K562 (cell line): ENCODE measurements at regions not wholly inside any gene's neighbourhood (a gene's known extent, or its start where the extent isn't known, plus 50 kb on each side); places are given as distances from the start of the nearest gene placed in this dataset.
"Not testable (repeated sequence)": the region's sequence is repeated elsewhere in the genome, so short reads cannot be mapped to it uniquely, and the experiment has no call there.

Experiments
- ATAC-seq: fragments of 200-7000 bp; cut with Tn5 transposase; 3 replicates; pipeline ENCODE4 v1.9.1; 2020; ENCODE audit warnings: moderate library complexity
- BruUV-seq: library from RNA; stranded (reverse); fragments of 400-500 nt; replicated peaks from 2 replicates; lab custom pipeline; 2021; lab: Mats Ljungman, UMichigan
- CTCF ChIA-PET: fragments of 300-600 bp; formaldehyde crosslinking; extraction: SDS; loops from one replicate; lab custom pipeline; 2021; ENCODE audit warnings: low intra/inter-chr PET ratio; lab: Yijun Ruan, JAX
- POLR2A ChIA-PET: fragments of 300-600, 350-650 bp; sonication (Branson Sonifier 250); formaldehyde crosslinking; extraction: SDS; loops from one replicate; lab custom pipeline; 2021; ENCODE audit warnings: antibody characterized with exemption, inconsistent platforms; lab: Yijun Ruan, JAX
- DNase-seq, 4 experiments: peaks; one replicate each; pipeline versions ENCODE4 v3.0.0 to v3.0.0-alpha.2; 2011 to 2018; ENCODE audit warnings: low spot score in 3 of 4, mixed read lengths in 3 of 4; ENCODE audit errors: extremely low read depth in 1 of 4
- FAIRE-seq: peaks from 2 replicates; lab custom pipeline; 2011; peaks lifted over from hg19 to GRCh38; lab: Jason Lieb, UNC
- H2AFZ ChIP-seq: 2 replicates; pipeline ENCODE4 v1.6.0; 2011; ENCODE audit warnings: low read depth, low read length, control low read depth, inconsistent platforms
- H3K27ac ChIP-seq: fragments of 200-600 bp; 3 replicates; pipeline ENCODE4 v1.8.0; 2011; ENCODE audit warnings: low read depth, mild to moderate bottlenecking, control low read depth, inconsistent platforms, low read length, moderate library complexity, mixed read lengths; ENCODE audit errors: extremely low read depth
- H3K27me3 ChIP-seq, 2 experiments: fragments of 300-600 bp in 1 of 2; 2 replicates in 1 of 2; 3 replicates in 1 of 2; pipeline versions ENCODE4 v1.6.0 to v1.8.0; 2011; ENCODE audit warnings: inconsistent platforms in 2 of 2, low read length in 2 of 2, mild to moderate bottlenecking in 1 of 2, mixed read lengths in 1 of 2, moderate library complexity in 1 of 2; ENCODE audit not compliant: control insufficient read depth in 2 of 2, insufficient read depth in 2 of 2
- H3K36me3 ChIP-seq: fragments of 300-600 bp; 3 replicates; pipeline ENCODE4 v1.8.0; 2011; ENCODE audit warnings: mild to moderate bottlenecking, low read length, inconsistent platforms; ENCODE audit not compliant: control insufficient read depth, insufficient read depth
- H3K4me1 ChIP-seq, 2 experiments: fragments of 200-600 bp in 1 of 2; replicated peaks in 1 of 2; 2 replicates in 1 of 2; 3 replicates in 1 of 2; pipeline versions ENCODE4 v1.5.1 to v1.8.0; 2011; ENCODE audit warnings: inconsistent platforms in 2 of 2, low read length in 2 of 2, mild to moderate bottlenecking in 1 of 2, mixed read lengths in 1 of 2, moderate library complexity in 1 of 2; ENCODE audit not compliant: control insufficient read depth in 2 of 2, insufficient read depth in 2 of 2
- H3K4me2 ChIP-seq: 2 replicates; pipeline ENCODE4 v1.6.1; 2011; ENCODE audit warnings: low read length, control low read depth, inconsistent platforms, mixed read lengths; ENCODE audit not compliant: insufficient read depth
- H3K4me3 ChIP-seq: fragments of 200-600 bp; sonication (generic), shearing (Covaris generic); 2 replicates; pipeline ENCODE4 v1.5.1; 2016; ENCODE audit warnings: control low read depth, inconsistent platforms
- H3K79me2 ChIP-seq: fragments of 200-600 bp; 3 replicates; pipeline ENCODE4 v1.8.0; 2011; ENCODE audit warnings: low read length, inconsistent platforms; ENCODE audit not compliant: control insufficient read depth, insufficient read depth
- H3K9ac ChIP-seq, 2 experiments: 2 replicates each; pipeline versions ENCODE4 v1.6.0 to v1.6.1; 2011; ENCODE audit warnings: low read depth in 2 of 2, low read length in 2 of 2, control low read depth in 1 of 2, inconsistent platforms in 1 of 2, mild to moderate bottlenecking in 1 of 2, mixed read lengths in 1 of 2; ENCODE audit not compliant: insufficient read depth in 1 of 2
- H3K9me1 ChIP-seq: one replicate; pipeline ENCODE4 v1.6.0; 2011; ENCODE audit warnings: inconsistent platforms, mild to moderate bottlenecking, low read length, moderate library complexity; ENCODE audit not compliant: control insufficient read depth, insufficient read depth
- H3K9me3 ChIP-seq: replicated peaks from 2 replicates; pipeline ENCODE4 v1.5.1; 2011; ENCODE audit warnings: low read depth, low read length, inconsistent platforms; ENCODE audit not compliant: control insufficient read depth, insufficient read depth
- H4K20me1 ChIP-seq: replicated peaks from 2 replicates; pipeline ENCODE4 v1.6.1; 2011; ENCODE audit warnings: low read length, inconsistent platforms, mixed read lengths; ENCODE audit not compliant: control insufficient read depth, insufficient read depth
- CBFA2T2 ChIP-seq: fragments of 450-650 bp; conservative IDR thresholded peaks from 2 replicates; pipeline ENCODE4 v1.6.1; 2017; ENCODE audit warnings: mild to moderate bottlenecking
- EZH2 ChIP-seq: IDR thresholded peaks from 2 replicates; pipeline ENCODE4 v1.6.1; 2012; ENCODE audit warnings: low read depth, mild to moderate bottlenecking, inconsistent platforms, low read length, borderline replicate concordance
- GABPB2 ChIP-seq: fragments of 250-450 bp; sonication (Bioruptor Pico); conservative IDR thresholded peaks from 2 replicates; pipeline ENCODE4 v1.5.1; 2021; ENCODE audit warnings: mild to moderate bottlenecking
- KDM2B ChIP-seq: fragments of 250-450 bp; sonication (Bioruptor Pico); IDR thresholded peaks from 2 replicates; pipeline ENCODE4 v1.8.0; 2021; ENCODE audit warnings: mild to moderate bottlenecking, moderate library complexity
- PRDM10 ChIP-seq: fragments of 450-650 bp; IDR thresholded peaks from 2 replicates; pipeline ENCODE4 v1.6.1; 2018; ENCODE audit not compliant: partially characterized antibody
- RAD21 ChIP-seq, 2 experiments: fragments of 250-450 bp in 1 of 2; fragments of 450-650 bp in 1 of 2; sonication (Bioruptor Pico) in 1 of 2; formaldehyde crosslinking in 1 of 2; IDR thresholded peaks in 1 of 2; conservative IDR thresholded peaks in 1 of 2; 2 replicates each; pipeline versions ENCODE4 v1.4.0 to v1.8.0; 2020 to 2022; ENCODE audit warnings: mild to moderate bottlenecking in 2 of 2, moderate library complexity in 1 of 2
- ZBTB11 ChIP-seq, 3 experiments: fragments of 200-800 bp in 1 of 3; fragments of 250-450 bp in 1 of 3; fragments of 450-650 bp in 1 of 3; sonication (Bioruptor Pico) in 1 of 3; sonication (Bioruptor generic) in 1 of 3; formaldehyde crosslinking in 1 of 3; IDR thresholded peaks; 2 replicates each; pipeline versions ENCODE4 v1.6.1 to v1.8.0; 2016 to 2022; ENCODE audit warnings: mild to moderate bottlenecking in 2 of 3, missing genetic modification characterization in 2 of 3, missing compliant biosample characterization in 1 of 3, moderate library complexity in 1 of 3
- ZNF121 ChIP-seq: sonication (generic); formaldehyde crosslinking; conservative IDR thresholded peaks from 2 replicates; pipeline ENCODE4 v1.8.0; 2022; ENCODE audit warnings: missing genetic modification reagents
- WGBS: fragments of 100-300 bp; shearing (Covaris generic); methylation state at CpG from one replicate; pipeline ENCODE4 v1.1.6; 2016; ENCODE audit warnings: low coverage, mixed read lengths; ENCODE audit not compliant: insufficient coverage; ENCODE audit errors: missing lambda C conversion rate; 5-methylcytosine and 5-hydroxymethylcytosine counted together
- in situ Hi-C: fragments of 300-500 bp; cut with MboI; formaldehyde crosslinking; loops from 4 replicates; pipeline ENCODE4 v1.15.0; 2018; ENCODE audit warnings: inconsistent platforms, mixed read lengths
- intact Hi-C: fragments of 100-400 bp; cut with micrococcal nuclease; formaldehyde crosslinking; loops from 2 replicates; pipeline ENCODE4 v1.14.2; 2022

GRCh38 chr6:9025228-9025627 is 589.9 kb upstream of the SLC35B3 start:
- no peaks in the 10 kb centered on the region for H3K79me2 ChIP-seq
- WGBS = 0% methylated on average over 13 of the region's 13 CpGs
- POLR2A ChIA-PET = no interaction called here
- no peak for ATAC-seq
- no peaks in the 10 kb centered on the region for H3K27me3 ChIP-seq
- in situ Hi-C loops (no loop called here), intact Hi-C loops (no loop called here)
- H3K9me3 ChIP-seq = no peaks in the 10 kb centered on the region
- no peaks in the 10 kb centered on the region for H3K36me3 ChIP-seq
- no peak for DNase-seq
- BruUV-seq = no TSS peak
- no peak for FAIRE-seq
- CTCF ChIA-PET = no interaction called here
- no peak overlapping the region for H3K4me3 ChIP-seq
- H2AFZ ChIP-seq = no peak overlapping the region
- H3K9ac ChIP-seq = no peak overlapping the region
- H3K27ac ChIP-seq = no peak overlapping the region
- no peaks in the 10 kb centered on the region for H3K4me1 ChIP-seq
- no peaks in the 10 kb centered on the region for H3K9me1 ChIP-seq
- no peak overlapping the region for H3K4me2 ChIP-seq
- no peaks in the 10 kb centered on the region for H4K20me1 ChIP-seq
- TF ChIP-seq CBFA2T2 (no peak), KDM2B (CRISPR knock-in tag) (no peak), RAD21 (CRISPR knock-in tag; conservative IDR thresholded peaks at IDR 0.05 in 1 of 2, IDR thresholded peaks at IDR 0.05 in 1 of 2) (no peak), PRDM10 (no peak), GABPB2 (CRISPR knock-in tag) (no peak), ZNF121 (no peak), EZH2 (no peak), ZBTB11 (CRISPR knock-in tag; IDR thresholded peaks at IDR 0.05) (no peak)

- H4K20me1 ChIP-seq, H3K4me2 ChIP-seq, H3K4me3 ChIP-seq, H3K27me3 ChIP-seq, intact Hi-C loops, BruUV-seq, H3K9me1 ChIP-seq, DNase-seq, FAIRE-seq, H2AFZ ChIP-seq, in situ Hi-C loops, H3K9ac ChIP-seq, H3K4me1 ChIP-seq, ATAC-seq, H3K27ac ChIP-seq, H3K9me3 ChIP-seq, CTCF ChIA-PET, H3K79me2 ChIP-seq, POLR2A ChIA-PET, H3K36me3 ChIP-seq: not testable (repeated sequence)
- WGBS = 4% methylated on average over 19 of the region's 38 CpGs
Observed at GRCh38 chr6:9024246-9024645, 588.9 kb upstream of the SLC35B3 start.
